ENCODE measurements at regions not wholly inside any gene's neighbourhood (a gene's known extent, or its start where the extent isn't known, plus 50 kb on each side); places are given as distances from the start of the nearest gene placed in this dataset.

DNA sequence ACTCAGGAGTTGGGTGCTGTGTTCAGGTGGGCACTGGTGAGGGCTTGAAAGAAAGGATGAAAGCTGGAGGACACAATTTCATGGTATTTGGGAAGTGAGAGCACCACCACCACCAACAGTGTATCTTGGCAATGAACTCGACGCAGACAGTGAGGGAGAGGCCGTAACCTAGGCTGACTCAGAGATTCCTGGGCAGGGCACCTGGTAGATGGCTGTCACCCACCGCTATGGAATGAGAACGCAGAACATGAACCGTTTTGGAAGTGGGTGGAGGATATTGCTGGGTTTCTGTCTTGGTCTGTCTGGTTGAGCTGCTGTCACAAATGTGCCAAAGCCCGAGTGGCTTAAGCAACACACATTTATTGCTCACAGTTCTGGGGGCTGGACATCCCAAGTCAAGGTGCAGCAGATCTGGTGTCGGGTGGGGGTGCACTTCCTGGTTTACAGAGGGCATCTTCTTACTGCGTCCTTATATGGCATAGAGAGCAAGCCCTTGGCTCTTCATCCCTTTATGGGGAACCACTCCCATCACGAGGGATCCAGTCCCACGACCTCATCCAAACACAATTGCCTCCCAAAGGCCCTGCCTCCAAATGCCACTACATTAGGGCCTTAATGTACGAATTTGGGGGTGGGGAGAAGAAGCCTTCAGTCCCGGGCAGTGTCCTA, 246.3 kb downstream of the SIPA1L2 start:
- DNase-seq (ENCODE audit: low read depth in 2 of 2) = no peak

DNA sequence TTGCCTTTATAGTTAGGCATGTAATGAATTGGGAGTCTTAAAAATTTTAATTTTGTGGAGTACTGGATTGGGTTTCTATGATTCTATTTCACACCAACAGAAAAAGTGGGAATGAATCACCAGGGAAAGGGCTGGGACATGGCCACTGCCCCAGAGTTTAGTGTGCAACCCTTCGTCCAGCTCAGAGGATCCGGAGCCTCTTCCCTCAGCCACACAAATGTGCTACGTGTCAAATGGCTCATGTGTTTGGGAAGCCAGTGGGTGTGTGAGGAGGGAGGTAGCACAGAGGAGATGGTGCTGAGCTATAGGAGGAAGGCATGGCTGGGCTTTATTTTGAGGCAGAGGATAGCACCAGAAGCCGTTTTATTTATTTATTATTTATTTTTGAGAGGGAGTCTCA, 247.3 kb downstream of the SIPA1L2 start:
- DNase-seq (ENCODE audit: low read depth in 2 of 2) = no peak

DNA sequence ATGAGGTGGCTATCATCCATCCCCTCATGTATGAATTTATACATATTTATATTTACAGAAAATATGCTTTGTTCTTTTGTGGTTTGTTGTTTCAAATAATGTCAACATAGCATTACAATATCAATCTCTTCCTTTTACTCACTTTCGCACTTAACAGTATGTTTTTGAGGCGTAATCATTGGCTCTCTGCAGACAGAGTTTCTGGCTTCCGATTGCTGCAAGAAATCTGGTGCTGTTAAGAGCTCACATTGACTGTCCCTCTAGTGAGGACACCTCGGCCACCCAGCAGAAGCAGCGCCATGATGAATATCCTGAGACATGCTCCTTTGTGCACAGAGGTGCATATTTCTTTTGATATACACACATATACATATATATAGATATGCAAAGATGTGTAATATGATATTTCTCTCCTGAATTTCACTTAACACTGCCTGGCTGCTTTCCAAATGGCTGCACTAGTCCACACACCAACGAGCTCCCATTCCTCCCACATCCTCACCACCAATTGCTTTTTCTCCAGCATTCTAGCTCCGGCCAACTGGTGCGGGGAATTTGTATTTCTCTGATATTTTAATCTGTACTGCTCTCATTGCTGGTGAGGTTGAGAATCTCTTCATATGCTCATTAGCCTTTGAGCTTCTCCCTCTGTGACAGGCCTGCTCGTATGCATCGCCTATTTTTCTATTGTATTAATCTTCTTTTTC, 248.4 kb downstream of the SIPA1L2 start:
- DNase-seq (ENCODE audit: low read depth in 2 of 2) = no peak

DNA sequence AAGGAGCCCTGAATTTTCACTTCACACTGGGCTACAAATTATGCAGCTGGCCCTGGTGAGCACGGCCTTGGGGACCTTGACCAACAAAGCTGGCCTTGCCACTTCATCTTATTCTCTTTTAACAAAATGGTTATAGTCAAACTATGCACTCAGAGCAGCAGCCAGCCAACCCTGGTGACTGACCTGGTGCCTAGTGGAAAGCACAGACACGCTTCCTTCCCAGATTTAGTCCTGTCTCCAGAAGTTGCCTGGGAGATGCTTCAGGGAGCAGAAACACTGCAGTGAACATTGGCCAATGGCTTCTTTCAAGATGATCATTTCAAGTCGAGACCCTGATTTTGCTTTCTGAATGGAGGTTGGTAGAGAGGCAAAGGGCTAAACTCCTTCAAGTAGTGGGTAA, 249.3 kb downstream of the SIPA1L2 start:
- no peak for DNase-seq (ENCODE audit: low read depth in 2 of 2)

DNA sequence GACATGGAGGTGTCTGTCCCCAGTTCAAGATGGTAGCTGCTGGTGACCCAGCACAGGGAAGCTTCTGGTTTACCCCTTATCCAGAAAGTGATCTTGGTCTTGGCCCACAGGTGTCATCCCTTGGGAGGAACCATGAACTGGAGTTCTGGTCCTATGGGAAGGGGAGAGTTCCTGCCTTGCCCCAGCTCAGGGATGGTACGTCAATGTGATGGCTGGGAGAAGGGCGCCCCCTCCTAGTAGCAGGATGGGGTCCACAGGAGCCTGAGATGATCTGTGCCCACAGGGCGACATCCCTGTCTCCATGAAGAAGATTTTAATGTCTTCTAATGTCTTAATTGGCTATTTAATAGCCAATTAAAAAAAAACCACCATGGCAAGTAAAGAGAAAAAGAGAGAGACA, 249.8 kb downstream of the SIPA1L2 start:
- no peak for DNase-seq (ENCODE audit: low read depth in 2 of 2)

DNA sequence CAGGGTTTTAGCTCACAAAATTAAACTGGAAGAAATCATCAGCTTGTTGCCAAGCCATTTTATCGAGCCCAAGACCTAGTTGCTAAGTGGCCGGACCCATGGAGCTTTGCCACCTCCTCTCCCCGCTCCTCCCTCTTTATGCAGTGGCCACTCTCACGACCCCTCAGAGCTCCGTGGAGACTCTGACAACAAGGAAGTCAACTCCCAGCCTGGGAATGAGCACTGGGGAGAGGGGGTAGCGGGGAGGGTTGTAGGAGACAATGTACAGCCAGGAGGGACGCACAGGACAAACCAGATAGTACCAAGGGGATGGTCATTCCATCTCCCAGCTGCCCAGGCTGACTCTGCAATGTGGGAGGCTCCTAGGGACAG, 250.9 kb downstream of the SIPA1L2 start:
- no peak for DNase-seq (ENCODE audit: low read depth in 2 of 2)

DNA sequence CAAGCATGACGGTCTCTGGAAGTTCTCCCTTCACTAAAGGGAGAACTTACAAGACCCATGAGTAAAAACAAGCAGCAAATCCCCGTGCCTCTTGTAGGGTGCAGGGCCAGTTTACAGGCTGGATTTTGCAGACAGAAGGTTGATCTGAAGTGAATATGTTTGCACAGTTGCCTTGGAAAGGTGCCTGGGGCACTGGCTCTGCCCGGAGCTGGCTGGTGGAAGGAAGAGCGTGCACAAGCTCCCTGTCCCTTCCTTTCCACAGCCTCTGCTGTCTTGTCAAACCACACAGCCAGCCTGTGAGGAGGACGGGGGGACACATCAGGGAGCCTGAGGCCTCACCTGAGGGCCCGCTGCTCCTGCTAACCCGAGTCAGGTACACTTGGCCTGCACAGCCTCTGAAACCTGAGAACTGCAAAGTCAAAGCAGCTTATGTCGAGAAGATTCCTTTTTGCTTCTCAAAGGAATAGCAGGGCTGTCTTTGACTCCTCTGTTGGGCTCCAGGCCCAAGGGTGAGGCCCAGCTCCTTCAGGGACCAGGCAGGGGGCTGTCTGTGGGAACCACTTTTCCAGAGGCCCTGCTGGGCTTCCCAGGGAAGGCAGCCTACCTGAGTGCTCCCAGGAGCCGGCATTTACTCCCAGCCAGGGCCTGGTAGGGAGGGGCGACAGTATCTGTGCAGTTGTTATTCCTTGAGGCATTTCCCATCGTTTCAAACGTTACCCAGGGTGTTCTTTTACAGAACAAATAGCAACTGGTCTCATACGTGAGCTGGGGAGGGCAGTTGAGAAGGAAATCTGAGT, 251.5 kb downstream of the SIPA1L2 start:
- no peak for DNase-seq (ENCODE audit: low read depth in 2 of 2)

DNA sequence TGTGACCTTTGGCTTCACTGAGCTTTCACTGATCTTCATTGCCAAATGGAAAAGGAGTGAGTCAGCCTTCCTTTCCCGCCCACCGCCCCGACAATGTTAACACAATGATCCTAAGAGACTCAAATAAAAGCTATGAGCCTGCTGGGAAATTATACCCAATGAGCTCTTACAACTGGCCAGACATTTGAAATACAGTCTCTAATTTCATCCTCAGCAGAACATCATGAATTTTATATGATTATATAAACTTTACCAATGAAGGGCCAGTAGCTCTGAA, 252.5 kb downstream of the SIPA1L2 start:
- no peak for DNase-seq (ENCODE audit: low read depth in 2 of 2)

DNA sequence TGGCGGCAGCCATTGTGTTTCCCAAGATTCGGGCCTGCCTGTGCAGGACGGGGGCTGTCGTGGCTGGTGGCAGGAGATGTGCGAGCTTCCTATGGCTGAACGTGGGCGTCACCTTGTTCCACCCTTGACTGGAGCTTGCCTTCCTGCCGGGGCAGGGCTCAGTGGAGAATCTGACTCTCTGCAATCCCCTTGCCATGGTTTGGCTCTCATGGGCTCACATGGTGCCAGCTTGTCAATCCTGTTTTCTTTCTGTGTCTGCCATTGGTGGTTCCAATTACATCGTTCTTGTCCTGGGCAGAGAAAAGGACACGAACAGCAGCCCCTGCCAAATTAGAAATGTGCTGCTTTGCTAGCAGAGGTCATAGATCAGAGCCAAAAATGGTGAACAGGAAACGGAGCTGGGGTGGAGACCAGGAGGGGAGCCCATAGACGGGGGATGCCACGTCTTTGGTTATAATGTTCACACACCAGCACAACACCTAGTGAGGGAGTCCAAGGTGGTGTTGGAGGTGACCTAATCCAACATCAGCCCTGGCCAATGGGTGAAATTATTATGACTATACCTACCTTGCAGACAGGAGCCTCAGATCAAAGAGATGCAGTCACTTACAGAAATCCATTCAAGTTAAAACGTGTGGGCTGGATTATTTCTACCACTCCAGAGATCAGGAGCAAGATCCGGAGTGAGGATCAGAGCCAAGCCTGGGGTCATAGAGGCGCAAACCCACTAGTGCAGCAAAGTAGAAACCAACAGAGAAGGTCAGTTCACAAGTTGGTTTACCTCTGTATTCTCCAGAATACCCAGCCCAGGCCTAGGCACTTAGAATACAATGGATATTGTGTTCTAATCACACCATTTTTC, 253.1 kb downstream of the SIPA1L2 start:
- DNase-seq (ENCODE audit: low read depth in 2 of 2) = no peak

DNA sequence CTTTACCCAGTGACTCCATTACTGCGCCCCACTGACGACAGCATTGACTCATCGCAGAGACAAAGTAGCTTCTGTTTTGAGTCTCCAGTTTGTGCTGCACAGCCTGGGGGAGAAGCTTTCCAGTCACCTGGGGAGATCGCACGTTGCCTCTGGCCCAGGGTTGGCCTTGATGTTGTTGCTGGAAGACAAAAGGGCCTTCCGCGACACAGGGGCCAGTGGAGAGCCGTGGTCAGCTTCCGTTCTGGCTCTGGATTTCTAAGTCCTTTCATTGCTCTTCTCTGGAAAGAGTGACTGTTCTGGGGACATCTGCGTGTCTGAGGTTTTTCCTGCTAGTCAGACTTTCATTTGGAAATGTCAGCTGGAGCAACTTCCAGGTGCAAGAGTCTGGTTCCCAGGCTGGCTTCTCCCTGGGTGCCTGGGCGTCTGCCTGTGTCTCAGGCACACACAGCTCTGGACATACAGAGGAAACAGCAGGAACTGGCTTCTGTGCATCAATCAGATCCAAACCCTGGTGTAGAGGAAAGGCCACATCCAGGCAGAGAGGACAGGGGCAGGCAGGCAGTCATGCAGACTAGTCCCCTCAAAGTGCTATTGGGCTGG, 257.0 kb downstream of the SIPA1L2 start:
- DNase-seq (ENCODE audit: low read depth in 2 of 2) = no peak

DNA sequence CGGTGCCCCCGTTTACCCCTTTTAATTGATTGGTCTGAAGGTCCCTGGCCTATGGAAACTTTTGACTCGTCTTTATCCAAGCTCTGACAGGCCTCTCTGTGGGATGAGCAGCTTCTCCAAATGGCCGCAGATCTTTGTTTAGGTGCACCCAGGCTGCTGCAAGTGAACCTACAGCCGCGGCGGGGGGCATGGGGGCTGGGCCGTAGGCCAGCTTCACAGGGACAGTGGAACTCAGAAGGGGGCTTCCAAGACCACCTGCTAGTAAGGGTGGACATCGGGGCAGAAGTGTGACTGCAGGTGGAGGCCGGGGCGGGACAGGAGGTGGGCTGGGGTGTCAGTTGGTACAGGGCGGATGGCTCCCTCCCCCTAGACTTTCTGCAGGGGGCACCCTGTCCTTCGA, 257.5 kb downstream of the SIPA1L2 start:
- no peak for DNase-seq (ENCODE audit: low read depth in 2 of 2)

DNA sequence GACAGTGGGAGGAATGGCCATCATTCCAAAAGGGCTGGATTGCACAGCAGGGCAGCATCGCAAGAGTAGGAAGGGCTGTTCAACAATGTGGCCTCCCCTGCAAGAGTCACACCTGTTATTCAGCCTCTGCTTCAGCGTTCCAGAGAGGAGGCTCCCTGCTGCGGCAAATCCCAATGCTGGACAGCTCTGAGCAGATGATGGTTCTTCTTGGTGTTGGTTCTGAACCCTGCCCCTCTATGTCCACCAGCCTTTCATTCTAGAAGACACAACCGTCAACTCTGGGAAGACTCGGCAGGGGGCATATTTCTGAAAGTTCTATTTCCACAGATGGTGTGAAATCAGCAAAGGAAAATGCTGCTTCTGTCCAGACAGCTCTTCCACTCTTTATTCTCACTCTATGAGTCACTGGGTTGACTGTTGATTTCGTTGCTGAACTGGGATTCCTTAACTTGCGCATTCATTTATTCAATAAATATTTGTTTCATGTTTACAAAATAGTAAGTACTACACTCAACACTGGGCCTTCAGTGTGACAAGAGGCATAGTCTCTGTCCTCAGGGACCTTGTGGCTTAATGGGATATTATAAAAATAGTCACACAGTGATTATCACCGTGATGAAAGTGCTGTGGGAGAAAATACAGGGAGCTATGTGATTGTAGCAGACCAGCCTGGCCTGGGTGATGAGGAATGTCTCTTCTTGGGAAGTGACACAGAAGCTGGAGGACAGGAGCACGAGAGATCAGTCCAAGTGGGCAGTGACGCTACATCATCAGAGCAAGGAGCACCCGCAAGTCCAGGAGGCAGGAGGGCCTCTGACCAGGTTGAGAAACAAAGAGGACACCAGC, 260.3 kb downstream of the SIPA1L2 start:
- DNase-seq (ENCODE audit: low read depth in 2 of 2) = no peak

DNA sequence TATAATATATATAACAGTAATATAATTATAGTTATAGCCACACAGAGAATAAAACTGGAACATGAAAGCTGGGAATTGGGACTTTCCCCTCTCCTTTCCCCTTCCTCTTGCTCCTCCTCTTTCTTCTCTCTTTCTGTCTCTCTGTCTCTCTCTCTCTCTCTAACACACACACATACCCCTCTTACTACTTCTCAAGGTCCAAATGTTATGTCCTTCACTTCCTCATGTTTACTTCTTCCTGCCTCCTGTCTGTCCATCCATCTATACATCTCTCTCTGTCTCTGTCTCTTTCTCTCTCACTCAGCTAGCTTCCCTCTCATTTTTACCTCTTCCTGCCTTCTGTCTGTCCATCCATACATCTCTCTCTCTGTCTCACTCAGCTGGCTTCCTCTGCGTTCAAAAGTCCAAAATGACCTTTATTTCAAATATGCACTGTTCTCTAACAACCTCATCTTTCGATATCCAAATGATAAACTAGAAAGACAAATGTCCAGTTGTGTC, 261.1 kb downstream of the SIPA1L2 start:
- no peak for DNase-seq (ENCODE audit: low read depth in 2 of 2)

DNA sequence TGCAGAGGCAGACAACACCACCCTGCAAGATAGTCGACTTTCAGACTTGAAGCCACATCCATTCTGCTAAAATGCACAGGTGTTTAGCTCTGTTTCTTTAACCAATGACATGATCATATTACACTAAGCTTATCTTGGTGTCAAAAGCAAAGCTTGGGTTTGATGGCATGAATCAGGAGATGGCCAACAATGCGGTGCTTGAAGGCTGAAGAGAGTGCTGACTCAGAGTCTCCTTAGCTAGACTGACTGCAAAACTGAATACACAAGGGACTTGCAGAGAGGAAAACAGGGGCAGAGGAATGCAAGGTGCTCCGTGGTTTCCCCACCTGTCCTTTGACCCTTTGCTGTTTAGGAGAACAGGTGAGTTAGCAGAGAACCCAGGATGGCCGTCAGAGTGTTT, 262.6 kb downstream of the SIPA1L2 start:
- DNase-seq (ENCODE audit: low read depth in 2 of 2) = no peak

DNA sequence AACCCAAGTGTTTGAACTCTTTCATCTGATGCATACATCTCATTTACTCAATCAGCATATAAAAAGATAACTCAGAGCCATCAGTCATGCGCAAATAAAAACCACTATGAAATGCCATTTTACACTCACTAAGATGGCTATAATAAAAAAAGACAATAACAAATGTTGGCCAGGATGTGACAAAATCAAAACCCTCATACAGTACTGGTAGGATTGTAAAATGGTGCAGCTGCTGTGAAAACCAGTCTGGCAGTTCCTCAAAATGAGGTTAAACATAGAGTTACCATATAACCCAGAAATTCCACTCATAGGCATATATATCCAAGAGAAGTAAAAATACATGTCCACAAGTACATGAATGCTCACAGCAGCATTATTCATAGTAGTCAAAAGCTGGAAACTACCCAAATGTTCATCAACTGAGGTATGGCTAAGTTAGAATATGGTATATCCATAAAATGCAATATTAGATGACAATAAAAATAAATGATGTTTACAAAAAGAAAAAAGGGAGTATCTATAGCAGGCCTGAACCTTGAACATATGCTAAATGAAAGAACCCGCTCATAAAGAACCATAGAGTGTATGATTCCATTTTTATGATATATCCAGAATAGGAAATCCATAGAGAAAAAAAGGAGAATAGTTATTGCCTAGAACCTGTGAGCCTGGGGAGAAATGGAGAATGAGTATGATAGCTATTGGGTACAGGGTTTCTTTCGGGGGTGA, 265.1 kb downstream of the SIPA1L2 start:
- DNase-seq (ENCODE audit: low read depth in 2 of 2) = no peak

DNA sequence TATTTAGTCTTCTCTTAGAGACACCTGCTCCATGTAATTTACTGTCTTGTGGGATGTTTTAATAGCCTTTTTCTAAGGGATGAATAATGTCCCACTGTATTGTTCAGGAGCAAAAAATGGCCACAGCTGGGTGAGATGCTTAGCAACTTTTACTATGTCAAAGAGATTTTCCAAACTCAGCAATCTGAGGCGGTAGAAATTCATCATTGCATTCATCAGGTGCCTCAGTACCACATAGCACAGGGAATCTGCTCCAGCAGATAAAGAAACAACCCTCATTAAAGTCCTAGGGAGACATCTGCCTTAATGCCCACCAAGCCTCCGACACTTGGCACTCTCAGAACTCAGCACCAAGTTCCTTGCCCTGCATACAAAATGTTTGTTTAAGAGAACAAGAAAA, 266.9 kb downstream of the SIPA1L2 start:
- DNase-seq (ENCODE audit: low read depth in 2 of 2) = no peak

DNA sequence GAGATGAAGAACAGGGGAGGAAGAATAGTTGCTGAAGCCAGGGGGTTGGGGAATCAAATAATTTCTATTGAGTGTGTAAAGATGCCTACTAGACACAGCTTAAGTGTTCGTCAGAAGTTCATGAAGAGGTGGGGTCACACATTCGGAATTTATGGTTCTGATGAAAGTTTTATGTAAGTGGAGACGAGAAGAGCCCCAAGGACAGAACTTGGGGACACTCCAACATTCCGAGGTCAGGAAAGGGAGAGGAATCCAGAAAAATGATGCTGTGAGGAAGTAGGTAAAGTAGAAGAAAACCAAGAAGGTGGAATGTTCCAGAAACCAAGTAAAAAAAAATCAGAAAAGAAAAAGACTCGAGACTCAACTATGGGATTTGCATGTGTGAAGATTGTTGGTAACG, 272.5 kb downstream of the SIPA1L2 start:
- DNase-seq (ENCODE audit: low read depth in 2 of 2) = no peak

DNA sequence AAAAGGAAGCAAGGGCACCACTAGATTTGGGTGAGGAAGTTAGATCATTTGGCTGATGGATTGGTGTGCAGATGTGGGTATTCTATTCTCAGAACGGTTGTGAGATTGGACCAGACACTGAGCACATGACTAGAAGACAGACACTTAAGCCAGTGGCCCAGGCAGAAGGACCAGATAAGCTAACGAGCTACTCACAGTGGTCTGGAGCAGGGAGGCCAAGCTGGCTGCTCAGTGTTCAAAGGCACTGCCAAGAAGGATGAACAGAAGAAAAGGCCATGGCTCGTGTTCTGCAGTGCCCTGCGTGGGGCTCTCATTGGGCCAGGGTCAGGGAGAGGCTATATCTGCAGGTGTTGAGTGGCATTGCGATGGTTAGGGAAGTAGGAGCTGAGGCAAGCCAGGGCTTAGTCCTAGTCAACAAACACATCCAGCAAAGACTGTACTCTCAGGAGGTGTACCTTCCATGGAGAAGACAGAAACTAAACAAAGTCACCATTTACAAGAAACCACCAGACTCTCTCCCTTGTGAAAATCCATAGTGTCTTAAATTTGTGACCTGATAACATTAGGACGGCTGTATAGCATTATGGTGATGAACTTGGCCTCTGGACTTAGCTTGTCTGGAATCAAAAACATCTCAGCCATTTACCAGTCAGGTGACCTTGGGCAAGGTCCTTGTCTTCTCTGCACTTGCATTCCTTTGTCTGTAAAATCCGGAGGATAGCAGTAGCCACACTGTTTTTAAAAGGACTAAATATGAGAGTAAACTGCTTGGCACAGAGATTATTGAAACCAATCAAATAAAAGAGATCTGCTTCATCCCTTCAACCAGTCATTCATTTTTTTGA, 274.5 kb downstream of the SIPA1L2 start:
- DNase-seq (ENCODE audit: low read depth in 2 of 2) = no peak

DNA sequence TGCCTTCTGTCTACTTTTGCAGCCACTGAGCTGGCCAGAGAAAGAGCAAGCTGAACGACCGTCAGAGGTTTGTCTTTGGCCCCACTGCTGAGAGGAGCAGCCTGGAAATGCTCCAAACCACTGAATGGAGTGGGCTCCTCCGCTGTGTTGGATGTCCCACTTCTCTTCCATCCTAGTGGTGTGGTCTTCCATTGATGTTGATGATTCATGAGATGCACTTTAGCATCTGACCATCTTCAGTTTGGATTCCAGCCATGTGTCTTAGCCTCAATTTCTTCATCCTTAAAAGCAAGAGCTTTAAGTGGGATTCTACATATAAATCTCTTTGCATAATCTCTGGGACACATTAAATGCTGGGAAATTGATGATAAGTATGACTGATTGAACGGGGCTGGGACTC, 276.9 kb downstream of the SIPA1L2 start:
- DNase-seq (ENCODE audit: low read depth in 2 of 2) = no peak
